ENCODE measurements at regions not wholly inside any gene's neighbourhood (a gene's known extent, or its start where the extent isn't known, plus 50 kb on each side); places are given as distances from the start of the nearest gene placed in this dataset.
"Not testable (repeated sequence)": the region's sequence is repeated elsewhere in the genome, so short reads cannot be mapped to it uniquely, and the experiment has no call there.

GRCh38 chr12:27866373-27867101 is 86.5 kb upstream of the MANSC4 start:
- peak in 1 of 2 donors; percentile 20 for ATAC-seq
- DNase-seq = no peak
- intact Hi-C loops (cut with DNase I) = no loop called here

- no peak for ATAC-seq
- no peak for DNase-seq
- intact Hi-C loops (cut with DNase I) = no loop called here
These were observed 85.4 kb upstream of the MANSC4 start for GRCh38 chr12:27865421-27865820.

GRCh38 chr12:27864521-27864920 is 84.5 kb upstream of the MANSC4 start:
- no peak for ATAC-seq
- intact Hi-C loops (cut with DNase I) = no loop called here

GRCh38 chr12:27863839-27864238 is 83.8 kb upstream of the MANSC4 start:
- intact Hi-C loops (cut with DNase I) = no loop called here
- ATAC-seq (no peak), DNase-seq (no peak)

More at GRCh38 chr12:27864521-27864920, 84.5 kb upstream of the MANSC4 start:
- DNase-seq = no peak

GRCh38 chr12:27861428-27862167 is 81.6 kb upstream of the MANSC4 start:
- peak in 1 of 2 donors; percentile 82 for ATAC-seq
- peak; percentile 58 for DNase-seq
- intact Hi-C loops (cut with DNase I) = no loop called here

- DNase-seq (no peak), ATAC-seq (no peak)
- intact Hi-C loops (cut with DNase I) = no loop called here
These were observed 79.6 kb upstream of the MANSC4 start for GRCh38 chr12:27859648-27860047.

GRCh38 chr12:27857006-27857405 is 77.0 kb upstream of the MANSC4 start:
- DNase-seq; intact Hi-C loops (cut with DNase I): not testable (repeated sequence)

GRCh38 chr12:27852742-27853141 is 72.7 kb upstream of the MANSC4 start:
- DNase-seq = no peak
- intact Hi-C loops (cut with DNase I) = no loop called here
- ATAC-seq = peak in 1 of 2 donors; percentile 74

More at GRCh38 chr12:27857006-27857405, 77.0 kb upstream of the MANSC4 start:
- ATAC-seq = not testable (repeated sequence)

All from left cardiac atrium (tissue), 4 donors.